HG03571 (cell line): ENCODE measurements at regions not wholly inside any gene's neighbourhood (a gene's known extent, or its start where the extent isn't known, plus 50 kb on each side); places are given as distances from the start of the nearest gene placed in this dataset.
"Not testable (repeated sequence)": the region's sequence is repeated elsewhere in the genome, so short reads cannot be mapped to it uniquely, and the experiment has no call there.

Source experiments
- ATAC-seq: cut with Tn5 transposase; IDR thresholded peaks from one replicate; pipeline ENCODE4 v1.9.1; 2021; ENCODE audit not compliant: unreplicated experiment

GRCh38 chr2:111602259-111602658, 281.7 kb downstream of the ANAPC1 start:
- not testable (repeated sequence) for ATAC-seq

- not testable (repeated sequence) for ATAC-seq
Observed at GRCh38 chr2:111605798-111606197, 278.2 kb downstream of the ANAPC1 start.

GRCh38 chr2:111606632-111607031, 277.4 kb downstream of the ANAPC1 start:
- not testable (repeated sequence) for ATAC-seq

GRCh38 chr2:111609146-111609844, 274.7 kb downstream of the ANAPC1 start:
- ATAC-seq: not testable (repeated sequence)

- ATAC-seq: not testable (repeated sequence)
Observed at GRCh38 chr2:111610035-111610434, 274.0 kb downstream of the ANAPC1 start.

- no peak for ATAC-seq
Observed at GRCh38 chr2:111616651-111617218, 267.3 kb downstream of the ANAPC1 start.

- ATAC-seq: no peak
Observed at GRCh38 chr2:111617299-111618225, 266.4 kb downstream of the ANAPC1 start.

- ATAC-seq: no peak
Observed at GRCh38 chr2:111618226-111618977, 265.6 kb downstream of the ANAPC1 start.

- no peak for ATAC-seq
Observed at GRCh38 chr2:111618978-111619902, 264.8 kb downstream of the ANAPC1 start.

GRCh38 chr2:111620281-111620680, 263.7 kb downstream of the ANAPC1 start:
- ATAC-seq: no peak

GRCh38 chr2:111622859-111623258, 261.1 kb downstream of the ANAPC1 start:
- ATAC-seq: no peak

GRCh38 chr2:111623380-111623779, 260.6 kb downstream of the ANAPC1 start:
- ATAC-seq: no peak

- no peak for ATAC-seq
Observed at GRCh38 chr2:111624411-111625156, 259.4 kb downstream of the ANAPC1 start.

GRCh38 chr2:111625157-111625537, 258.8 kb downstream of the ANAPC1 start:
- not testable (repeated sequence) for ATAC-seq

- no peak for ATAC-seq
Observed at GRCh38 chr2:111626037-111626864, 257.7 kb downstream of the ANAPC1 start.

GRCh38 chr2:111626865-111627163, 257.2 kb downstream of the ANAPC1 start:
- ATAC-seq: no peak

- ATAC-seq: no peak
Observed at GRCh38 chr2:111627256-111627655, 256.7 kb downstream of the ANAPC1 start.

GRCh38 chr2:111628221-111628620, 255.8 kb downstream of the ANAPC1 start:
- ATAC-seq: no peak

- ATAC-seq: no peak
Observed at GRCh38 chr2:111629983-111630382, 254.0 kb downstream of the ANAPC1 start.
